Activated CD8-positive, alpha-beta memory T cell treated with anti-CD3 and anti-CD28 coated beads for 4 hours (primary cell): ENCODE measurements at regions not wholly inside any gene's neighbourhood (a gene's known extent, or its start where the extent isn't known, plus 50 kb on each side); places are given as distances from the start of the nearest gene placed in this dataset.

Experiments used
- DNase-seq, 2 donors: peaks; one replicate each; pipeline ENCODE4 v3.0.0-alpha.2; 2020; ENCODE audit warnings: low read depth in 2 of 2

DNA sequence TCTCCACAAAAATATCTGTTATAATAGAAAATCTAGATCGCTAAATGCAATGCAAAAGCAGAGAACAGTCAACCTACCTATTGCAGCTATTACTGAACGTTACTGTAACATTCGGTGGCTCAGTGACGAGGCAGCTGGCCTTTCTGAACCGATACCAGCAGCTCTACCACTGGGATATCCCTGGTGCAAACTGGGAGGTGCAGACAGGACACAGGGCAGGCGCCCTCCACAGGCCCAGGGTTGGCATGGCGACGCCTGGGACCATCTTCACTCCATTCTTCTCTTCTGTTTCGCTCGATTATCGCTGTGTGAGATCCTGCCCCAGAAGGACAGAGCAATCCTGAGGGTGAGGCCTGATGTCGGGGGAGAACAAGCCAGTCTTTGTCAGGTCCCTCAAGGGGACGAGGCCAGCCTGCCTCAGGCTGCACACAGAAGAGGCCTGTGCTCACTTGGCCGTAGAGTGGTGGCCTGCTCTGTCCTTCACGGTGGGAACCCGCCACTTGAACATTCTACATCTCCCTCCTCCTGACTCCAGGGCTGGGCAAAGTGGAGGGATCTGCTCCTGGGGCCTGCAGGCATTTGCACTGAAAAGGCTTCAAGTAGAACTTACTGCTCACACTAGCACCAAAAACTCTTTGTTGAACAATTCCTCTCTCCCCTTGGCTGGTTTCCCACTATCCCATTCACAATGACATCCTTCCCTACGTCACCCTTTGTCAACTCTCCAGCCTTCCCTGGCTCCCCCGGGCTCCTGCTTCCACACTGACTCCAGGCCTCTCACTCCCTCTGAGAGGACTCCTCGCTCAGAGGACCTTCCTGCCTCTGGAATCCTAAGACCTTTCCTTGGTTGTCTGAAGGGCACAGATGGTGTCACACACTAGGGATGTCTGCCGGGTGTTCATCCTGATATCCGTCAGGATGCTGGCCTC lies 49.7 kb downstream of the CYRIA start:
- no peak for DNase-seq

DNA sequence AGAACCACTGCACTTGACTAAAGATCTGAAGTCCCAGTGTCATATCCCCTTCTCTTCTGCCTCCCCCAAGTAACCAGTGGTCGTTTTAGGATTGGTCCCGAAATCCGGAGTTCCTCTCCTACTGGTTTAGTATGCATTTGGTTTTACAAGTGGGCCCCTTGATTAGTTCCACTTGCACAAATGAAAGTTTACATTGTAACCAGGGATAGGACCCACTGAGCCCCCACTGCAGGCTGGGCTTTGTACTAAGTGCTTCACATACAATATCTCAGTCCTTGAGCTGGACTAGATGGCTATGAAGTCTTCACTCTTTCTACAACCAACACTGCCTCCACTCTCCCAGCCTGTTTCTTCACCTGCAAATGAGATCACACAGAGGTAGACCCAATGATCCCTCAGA lies 50.4 kb downstream of the CYRIA start:
- no peak for DNase-seq

DNA sequence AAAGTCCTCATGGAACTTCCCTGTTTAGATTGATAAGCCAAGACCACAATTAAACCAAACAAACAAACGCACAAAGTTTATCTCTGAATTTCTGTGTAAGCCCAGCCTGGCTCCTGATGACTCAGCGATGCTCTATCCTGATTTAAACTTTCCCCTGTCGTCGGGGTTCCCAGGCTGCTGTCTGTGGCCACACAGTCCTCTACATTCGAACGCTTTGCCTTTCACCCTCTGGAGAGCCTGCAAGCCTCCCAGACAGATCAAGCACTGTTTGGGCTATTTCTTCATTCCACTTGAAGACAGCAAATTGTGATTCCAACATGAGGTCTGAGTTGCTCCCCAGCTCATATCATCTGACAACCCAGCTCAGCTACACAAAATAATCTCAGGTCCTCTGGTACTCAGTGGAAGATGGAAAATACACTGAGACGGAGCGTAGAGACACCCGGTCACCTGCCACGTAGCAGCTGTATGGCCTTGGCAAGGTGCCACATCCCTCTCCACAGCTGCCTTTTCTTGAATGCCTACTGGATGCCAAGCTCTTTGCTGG lies 51.2 kb downstream of the CYRIA start:
- DNase-seq: no peak

DNA sequence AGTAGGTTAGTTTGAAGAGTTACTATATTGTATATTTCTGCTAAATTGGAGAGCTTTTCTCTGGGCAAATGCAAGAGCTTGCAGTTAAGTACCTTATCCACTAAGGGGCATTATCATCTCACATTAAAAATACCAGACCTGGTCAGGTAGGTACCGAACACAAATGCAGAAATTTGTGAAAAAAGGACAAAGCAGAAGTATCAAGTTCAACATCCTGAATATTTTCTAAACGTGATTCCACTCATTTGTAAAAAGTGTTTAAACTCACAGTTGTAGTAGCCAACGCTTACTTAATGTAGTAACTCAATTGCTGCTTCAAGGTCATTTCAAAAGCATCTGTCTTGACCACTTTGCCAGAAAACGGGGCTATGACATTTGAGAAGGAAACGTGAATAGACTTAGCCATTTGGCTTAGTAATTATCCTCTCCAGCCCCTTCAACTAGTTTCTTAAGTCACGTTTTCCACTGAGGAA lies 52.1 kb downstream of the CYRIA start:
- no peak for DNase-seq

DNA sequence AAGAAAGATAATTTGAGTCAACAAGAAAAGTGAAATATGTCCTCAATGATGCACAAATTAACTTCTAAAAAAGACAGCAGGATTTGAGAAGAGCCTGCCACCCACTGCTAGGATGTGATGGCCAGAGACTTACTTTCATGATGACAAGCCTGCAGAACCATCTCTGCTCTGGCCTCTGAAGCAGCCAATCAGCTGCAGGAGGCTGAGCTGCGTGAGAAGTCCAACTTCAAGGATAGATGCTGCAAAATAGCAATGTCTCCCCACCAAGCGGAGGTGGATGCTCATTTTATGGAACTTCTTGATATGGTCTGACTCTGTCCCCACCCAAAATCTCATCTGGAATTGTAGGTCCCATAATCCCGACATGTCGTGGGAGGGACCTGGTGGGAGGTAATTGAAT lies 53.1 kb downstream of the CYRIA start:
- DNase-seq: no peak

DNA sequence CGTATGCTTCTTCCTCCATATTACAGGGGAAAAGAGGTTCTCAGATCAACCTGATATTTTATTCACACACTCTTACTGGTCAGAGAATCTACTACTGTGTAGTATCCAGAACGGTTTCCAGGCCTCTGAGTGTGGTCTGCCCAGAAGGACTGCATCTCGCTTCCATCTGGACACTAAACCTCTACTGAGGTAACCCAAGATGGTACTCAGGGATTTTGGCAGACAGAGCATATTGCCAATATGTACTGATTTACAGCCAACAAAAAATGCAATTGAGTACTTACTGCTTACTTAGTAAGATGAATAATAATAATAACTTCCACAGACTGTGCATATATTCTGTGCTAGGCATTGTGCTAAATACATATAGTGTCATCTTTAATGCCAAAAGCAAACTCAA lies 55.8 kb downstream of the CYRIA start:
- DNase-seq: no peak

DNA sequence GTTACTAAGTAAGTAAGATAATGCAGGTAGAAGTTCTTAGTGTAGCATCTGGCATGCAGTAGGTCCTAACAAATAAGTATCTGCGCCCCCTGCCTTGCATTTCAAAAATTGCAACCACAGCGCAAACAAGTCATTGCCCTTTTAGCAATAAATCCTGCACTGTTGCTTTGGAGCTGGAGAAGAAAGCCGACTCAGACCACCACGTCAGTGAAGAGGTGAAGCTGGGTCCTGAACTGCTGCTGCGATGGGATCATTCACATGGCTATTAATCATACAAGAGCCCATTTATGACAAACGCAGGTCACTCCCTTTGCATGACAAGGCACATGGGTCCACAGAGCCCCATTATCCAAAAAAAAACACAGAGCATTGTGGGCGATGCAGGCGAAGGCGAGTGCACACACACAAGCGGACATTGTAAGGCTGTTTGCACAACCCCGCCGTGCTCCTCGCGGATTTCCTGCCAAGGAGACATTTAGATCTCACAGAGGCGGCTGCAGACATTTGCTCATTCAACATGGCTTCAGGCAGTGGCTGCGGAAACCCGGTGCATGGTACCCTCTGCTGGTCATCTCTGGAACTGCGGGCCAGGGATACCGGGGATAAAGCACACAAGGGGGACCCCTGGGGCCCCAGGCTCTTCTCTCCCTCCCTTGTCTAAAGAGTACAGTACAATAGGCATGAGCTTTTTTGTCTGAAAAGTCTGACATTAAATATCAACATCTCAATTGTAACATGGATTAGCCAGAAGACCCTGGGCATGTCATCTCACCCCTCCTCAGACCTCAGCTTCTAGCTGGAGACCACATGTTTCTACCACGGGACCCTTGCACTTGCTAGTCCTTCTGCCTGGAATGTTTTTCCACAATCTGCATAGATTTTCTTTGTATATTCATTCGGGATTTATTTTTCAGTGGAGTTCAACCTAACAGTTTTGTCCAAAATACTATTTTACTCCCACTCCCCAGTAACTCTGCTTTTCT lies 56.7 kb downstream of the CYRIA start:
- peak; percentile 61 to 71 for DNase-seq

DNA sequence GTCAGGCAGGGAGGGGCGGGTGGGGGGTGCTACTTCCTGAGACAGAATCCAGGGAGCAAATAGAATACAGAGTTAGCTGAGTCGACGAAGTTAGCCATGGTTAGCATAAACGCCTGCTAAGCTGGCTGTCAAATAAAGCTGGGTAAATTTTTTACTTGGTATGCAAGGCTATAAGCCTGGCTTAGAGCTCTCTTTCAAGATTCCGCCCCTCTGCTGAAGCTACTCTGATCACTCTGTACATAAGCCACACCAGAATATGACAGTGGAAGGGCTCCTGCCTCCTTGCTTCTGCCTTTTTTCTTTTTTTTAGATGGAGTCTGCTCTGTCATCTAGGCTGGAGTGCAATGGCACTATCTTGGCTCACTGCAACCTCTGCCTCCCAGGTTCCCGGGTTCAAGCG lies 58.3 kb downstream of the CYRIA start:
- DNase-seq: no peak

DNA sequence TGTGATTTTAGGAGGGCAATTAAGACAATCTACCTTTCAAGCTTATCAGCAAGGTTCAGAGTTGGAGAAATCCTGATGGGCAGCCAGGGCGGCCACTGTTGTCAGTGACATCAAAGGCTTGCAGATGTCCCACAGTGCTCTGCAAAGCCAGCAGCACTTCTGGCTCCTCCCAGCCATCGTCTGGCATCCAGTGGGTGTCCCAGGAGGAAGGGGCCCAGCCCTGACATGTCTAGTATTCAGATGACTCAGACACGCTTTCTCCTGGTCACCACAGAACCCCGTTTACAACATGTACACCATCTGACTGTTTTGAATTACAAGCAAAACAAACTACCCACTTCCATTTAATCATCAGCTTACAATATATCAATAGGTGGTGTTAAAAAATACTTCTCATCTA lies 61.4 kb downstream of the CYRIA start:
- no peak for DNase-seq

DNA sequence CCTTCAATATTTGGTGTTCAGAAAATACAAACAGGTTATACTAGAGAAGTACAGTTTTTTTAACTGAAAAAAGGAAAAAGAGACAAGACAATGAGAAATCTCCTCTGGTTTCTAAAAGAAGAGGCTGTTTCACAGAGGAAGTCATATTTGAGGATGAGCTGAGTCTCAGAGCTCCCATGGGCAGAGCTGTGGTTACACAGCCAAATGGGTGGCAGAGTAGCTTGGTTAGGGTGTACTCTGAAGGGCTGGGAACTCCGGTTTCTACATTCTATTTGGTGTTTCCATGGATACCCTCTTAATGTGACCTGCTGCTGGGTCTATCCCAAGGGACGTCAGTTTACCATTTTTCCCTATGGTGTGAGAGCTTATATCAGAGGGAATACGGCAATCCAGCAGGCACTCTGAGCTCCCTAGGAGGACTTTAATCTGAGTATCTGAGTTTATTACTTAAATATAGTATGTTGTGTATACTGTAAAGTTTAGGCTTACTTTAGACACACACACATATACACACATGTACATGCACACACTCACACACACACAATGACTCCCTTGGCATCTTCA lies 74.2 kb downstream of the CYRIA start:
- DNase-seq: no peak

DNA sequence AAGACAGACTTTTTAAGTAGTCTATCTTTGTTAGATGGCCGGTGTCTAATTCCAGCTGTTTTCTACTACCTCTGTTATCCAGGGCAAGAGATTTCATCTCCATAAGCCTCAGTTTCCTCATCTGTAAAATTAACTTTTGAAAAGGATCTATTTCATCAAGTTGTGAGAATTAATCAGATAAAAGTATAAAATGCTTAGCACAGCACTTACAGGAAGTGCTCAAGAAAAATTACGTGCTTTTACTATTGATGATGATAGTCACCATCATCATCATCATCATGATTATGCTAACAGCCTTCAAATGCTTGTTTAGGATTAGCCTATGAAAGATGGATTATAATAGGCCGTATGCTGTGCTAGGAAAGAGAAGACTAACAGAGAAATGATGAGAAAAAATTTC lies 76.2 kb downstream of the CYRIA start:
- DNase-seq: no peak

DNA sequence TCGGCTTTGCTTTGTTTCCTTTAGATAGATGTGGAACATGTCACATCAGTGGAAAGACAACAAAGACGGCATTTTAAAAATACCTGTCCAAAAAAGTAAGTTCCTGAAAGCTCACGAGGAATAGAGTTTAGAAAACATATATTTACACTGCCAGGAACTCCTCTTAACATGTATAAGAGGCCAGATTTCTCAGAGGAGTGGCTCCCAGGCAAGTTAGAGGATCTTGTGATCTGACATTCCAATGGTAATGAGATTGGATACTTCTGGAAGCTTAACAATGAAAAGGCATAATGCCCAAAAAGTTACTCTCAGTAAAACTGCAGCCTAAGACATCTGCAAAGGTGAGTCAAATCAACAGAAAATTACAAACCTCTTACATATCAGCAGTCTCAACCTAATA lies 77.1 kb downstream of the CYRIA start:
- DNase-seq: no peak

DNA sequence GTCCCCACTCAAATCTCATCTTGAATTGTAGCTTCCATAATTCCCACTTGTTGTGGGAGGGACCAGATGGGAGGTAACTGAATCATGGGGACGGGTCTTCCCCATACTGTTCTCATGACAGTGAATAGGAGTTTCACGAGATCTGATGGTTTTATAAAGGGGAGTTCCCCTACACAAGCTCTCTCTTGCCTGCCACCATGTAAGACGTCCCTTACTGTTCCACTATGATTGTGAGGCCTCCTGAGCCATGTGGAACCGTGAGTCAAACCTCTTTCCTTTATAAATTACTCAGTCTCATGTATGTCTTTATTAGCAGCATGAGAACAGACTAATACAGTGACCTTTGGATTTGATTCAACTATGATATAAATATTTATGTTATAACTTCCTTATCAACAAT lies 78.0 kb downstream of the CYRIA start:
- no peak for DNase-seq

DNA sequence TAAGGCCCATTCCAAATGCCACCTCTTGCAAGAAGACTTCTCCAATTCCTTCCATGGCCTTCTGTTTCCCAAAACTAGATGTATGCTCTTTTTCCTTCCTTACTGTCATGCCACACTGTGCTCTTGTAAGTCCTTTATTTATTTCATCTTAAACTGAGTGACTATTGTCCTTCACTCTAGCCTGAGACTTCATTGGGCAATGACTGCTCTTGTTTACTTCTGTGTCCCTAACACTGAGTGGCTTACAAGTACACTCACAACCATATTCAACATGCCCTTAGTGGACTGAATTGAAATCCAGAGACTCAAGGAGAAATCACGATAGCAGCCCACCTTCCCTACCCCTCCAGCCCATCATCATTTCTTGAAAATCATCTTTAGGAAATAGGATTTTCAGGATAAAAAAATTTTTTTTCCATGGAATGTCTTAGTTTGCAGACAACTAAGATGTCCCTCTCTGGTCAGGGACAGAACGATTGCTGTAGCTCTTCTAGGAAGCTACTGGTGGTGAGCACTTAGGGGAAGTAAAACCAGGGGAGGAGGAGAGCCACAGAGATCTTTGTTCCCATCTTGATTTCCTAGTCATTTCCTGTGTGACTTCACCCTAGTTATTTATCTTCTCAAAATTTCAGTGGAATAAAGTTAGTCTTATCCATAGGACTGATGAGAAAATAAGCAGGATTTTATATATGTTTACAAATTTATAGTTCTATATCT lies 80.7 kb downstream of the CYRIA start:
- no peak for DNase-seq

DNA sequence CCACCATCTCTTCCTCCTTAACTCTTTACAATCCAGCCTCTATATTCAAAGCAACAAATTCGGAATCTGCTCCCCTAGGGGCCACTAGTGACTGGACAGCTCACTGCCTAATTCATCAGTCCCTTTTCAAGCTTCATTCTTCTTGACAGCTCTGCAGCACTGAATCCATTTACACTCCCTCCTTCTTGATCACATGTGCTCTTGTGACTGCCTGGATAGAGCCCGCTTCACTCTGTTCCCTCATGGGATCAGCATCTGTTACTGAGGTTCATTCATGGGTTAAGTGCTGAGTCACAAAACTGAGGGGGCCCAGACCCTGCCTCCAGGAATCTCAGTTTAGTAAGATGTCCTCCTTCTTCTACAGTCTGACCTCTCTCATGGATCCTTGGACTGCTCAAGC lies 81.5 kb downstream of the CYRIA start:
- no peak for DNase-seq

DNA sequence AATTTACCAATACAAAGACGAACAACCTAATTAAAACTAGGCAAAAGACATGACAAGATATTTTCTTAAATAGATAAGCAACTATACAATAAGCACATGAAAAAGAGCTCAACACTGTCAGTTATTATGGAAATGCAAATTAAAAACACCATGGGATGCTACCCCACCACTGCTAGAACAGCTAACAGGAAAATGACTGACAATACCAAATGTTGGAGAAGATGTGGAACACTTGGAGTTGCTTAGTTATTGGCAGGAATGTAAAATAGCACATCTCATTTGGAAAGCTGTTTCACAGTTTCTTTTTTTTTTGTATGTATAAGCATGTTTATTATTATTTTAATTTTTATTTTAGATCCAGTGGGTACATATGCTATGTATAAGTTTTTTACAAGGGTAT lies 84.4 kb downstream of the CYRIA start:
- no peak for DNase-seq

DNA sequence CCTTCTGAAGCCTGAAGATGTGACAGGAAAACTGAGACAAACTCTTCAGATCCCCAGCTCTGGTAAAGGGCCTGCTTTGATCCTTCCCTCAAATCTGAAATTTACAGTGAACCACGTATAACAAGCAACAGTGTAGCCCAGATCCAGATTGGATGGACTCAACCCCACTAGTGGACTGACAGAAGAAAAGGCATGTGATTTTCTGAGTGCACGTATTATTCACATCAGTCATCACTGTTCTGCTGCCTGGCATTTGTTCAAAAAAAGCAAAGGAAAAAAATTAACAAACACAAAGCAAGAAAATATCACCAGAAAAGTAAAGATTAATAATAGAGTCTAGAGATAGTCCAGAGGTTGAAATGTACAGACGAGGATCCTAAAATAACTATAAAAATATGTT lies 87.6 kb downstream of the CYRIA start:
- DNase-seq: no peak

DNA sequence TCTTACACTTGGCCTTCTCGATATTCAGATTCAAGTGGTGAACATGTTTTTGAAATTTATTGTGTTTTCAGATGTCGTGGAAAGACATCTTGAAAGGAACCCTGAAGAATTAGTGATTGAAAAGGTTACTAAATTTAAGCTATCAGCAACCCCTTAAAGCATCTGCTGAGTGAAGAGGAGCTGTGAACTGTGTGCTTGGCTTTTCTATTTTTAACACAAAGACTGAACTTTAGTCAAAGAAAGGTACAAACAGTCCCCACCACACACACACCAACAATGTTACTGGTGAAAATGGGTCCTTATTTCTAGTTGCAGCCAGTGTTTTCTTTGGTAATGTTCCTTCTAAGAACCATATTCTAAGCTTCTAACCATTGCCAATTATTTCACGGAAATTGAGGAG lies 95.1 kb downstream of the CYRIA start:
- DNase-seq: no peak

DNA sequence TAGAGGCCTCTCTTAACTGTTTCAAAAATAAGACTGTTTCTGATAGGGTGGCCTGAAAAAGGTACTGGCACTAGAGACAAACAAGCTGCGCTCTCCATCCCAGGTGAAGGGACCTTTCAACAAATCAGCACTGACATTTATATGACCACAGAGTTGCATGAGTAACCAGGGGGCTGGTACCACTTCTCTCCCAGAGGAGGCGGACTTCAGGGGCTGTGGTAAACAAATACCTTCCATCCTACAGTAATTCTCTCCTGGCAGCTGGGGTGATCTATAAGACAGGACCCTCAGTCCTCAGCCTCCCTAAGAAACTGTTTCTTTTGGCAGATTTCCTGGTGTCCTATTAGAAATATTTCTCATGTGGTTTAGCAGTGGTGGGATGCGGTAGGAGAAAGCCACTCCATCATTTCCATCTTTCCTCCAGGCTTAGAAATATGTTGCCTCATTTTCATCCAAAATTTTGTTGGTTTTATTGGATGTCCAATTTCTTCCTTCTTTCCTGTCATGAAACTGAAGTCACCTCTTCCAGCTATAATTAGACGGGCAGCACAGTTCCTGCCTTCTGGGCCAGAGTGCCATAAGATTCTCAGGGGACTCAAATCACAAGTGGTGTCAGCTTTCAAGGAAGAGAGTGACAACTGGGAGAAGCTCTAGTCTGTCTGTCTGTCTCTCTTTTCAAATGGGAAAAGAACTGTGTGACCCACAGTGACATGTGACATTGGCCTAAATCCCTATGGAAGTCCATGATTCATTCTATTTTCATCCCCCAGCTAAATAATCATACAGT lies 96.4 kb downstream of the CYRIA start:
- no peak for DNase-seq

DNA sequence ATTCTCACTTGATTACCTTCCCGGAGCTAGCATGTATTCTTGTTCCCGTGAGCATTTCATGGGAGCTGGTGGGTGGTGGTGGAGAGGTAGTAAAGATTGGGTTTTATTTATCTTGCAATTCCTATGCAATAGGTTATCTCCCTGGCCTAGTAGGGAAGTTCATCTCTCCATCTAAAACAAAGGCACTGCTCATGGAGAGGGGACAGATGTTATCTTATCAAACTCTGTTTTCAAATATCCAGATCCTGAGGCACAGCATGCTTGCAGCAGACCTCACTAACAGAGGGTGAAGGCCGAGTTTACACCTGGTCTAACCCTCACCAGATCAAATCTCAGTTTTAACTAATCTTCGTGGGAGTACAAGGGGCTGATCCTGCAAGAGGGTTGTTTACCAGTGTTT lies 98.9 kb downstream of the CYRIA start:
- no peak for DNase-seq

DNA sequence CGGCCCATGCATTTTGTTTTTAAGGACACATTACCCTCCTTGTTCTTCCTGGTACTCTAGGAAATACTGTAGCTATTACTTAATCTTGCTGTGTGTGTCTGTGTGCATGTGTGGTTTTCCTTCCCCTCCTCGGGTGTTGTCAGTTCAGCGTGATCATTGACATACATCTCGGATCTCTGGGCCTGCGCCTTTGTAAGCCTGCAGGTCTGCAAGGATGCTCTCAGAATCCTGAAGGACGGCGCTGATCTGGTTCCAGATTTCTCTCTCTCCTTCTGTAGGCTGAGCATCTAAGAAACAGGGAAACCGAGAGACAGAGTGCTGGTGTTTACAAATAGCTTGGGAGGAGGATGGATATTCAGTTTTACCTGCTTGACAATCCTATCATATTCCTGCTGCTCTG lies 100.2 kb downstream of the CYRIA start:
- DNase-seq: no peak
